HG02870 (cell line): ENCODE measurements at regions not wholly inside any gene's neighbourhood (a gene's known extent, or its start where the extent isn't known, plus 50 kb on each side); places are given as distances from the start of the nearest gene placed in this dataset.

Source experiments
- ATAC-seq: cut with Tn5 transposase; IDR thresholded peaks from one replicate; pipeline ENCODE4 v1.9.1; 2021; ENCODE audit warnings: mild to moderate bottlenecking, moderate library complexity; ENCODE audit not compliant: unreplicated experiment

DNA sequence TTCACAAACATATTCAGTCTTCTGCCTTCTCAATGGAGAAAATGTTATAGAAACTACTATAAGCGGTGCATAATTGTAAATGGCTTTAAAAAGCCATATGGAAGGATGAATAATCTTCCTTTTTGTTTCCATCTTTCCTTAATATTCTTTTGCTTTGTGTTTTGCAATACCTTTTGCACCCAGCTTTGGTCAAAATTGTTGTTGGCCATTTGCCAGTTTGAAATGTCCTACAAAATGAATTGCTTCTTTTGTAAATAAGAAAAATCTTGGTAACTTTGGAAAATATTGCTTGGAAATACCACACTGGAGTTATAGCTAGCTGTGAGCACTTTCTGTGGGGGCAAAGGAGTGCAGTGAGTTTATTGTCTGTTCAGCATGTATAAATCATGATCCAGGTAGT is 93.5 kb upstream of the NR2F2 start:
- no peak for ATAC-seq

GRCh38 chr15:96242761-96243160 is 87.7 kb upstream of the NR2F2 start:
- no peak for ATAC-seq

DNA sequence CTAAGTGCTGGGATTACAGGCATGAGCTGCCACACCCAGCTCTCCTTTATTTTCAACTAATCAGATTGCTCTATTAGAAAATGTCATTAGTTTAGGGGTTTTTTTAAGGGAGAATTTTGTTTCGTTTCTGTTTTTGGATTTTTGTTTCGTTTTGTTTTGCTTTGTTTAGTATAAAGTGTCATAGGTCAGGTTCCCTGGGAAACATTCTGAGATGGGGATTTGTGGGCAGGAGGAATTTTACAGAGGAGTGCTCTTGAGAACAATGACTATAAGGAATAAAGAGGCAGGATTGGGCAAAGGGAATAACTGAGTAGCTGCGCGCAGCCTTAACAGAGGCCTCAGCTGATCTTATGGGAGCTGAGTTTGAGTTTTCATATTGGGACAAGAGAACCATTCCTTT is 86.8 kb upstream of the NR2F2 start:
- no peak for ATAC-seq

DNA sequence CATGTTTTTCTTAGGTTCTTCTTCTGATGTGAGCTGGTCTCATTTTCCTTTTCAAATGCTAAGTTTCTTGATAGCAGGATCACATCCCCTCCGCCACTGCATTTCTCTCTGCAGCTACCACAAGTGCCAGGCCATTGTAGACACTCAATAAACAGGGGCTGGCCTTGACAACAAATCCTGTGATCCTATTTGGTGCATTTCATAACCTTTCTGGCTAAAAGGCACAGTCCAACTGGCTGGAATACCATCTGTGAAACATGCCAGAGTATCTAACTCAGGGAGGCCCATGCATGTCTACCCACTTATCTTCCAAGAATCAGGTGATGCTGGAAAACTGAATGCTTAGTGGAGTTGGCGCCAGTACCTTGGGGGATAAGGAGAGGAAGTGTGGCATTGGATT is 85.2 kb upstream of the NR2F2 start:
- no peak for ATAC-seq

DNA sequence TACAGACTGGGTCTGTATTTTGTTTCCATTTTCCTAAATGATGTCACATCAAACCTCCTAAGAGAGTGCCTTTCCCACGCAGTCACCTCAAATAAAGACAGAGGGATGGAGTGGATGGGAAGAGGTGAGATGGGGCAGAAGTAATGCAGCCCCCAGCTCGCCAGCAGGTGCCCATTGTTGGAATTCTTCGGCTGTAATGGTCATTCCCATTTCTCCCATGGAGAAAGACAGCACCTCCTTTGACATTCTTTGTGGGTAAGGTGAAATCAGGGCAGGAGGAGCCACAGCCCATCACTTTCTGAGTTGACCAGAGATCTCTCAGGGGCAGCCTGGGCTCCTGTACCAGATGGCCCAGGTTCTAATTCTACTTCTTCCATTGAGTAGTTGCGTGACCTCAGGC is 84.4 kb upstream of the NR2F2 start:
- ATAC-seq = no peak

DNA sequence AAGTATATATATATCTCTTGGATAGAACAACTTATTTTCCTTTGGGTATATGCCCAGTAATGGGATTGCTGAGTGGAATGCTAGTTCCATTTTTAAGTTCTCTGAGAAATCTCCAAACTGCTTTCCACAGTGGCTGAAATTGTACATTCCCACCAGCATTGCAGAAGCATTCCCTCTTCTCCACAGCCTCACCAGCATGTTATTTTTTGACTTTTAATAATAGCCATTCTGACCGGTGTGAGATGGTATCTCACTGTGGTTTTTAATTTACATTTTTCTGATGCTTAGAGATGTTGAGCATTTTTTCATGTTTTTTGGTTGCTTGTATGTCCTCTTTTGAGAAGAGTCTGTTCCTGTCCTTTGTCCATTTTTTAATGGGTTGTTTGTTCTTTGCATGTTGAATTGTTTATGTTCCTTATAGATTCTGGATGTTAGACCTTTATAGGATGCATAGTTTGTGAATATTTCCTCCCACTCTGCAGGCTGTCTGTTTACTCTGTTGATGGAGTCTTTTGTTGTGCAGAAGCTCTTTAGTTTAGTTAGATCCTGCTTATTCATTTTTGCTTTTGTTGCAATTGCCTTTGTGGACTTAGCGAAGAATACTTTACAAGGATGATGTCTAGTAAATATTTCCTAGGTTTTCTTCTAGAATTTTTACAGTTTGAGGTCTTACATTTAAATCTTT is 82.7 kb upstream of the NR2F2 start:
- no peak for ATAC-seq

DNA sequence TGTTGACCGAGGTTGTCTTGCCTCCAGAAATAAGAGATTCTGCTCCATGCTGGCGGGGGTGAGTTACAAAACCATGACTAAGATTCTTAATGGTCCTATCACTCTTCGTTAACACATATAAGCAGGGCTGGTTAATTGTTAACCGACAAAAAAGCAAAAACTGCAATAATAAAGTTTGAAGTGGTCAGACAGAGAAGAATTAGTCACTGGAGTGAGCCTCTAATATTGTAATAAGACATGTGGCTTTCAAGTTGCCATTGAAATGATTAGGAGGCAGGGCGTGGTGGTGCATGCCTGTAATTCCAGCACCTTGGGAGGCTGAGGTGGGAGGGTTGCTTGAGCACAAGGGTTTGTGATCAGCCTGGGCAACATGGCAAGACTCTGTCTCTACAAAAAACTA is 78.4 kb upstream of the NR2F2 start:
- ATAC-seq = no peak

DNA sequence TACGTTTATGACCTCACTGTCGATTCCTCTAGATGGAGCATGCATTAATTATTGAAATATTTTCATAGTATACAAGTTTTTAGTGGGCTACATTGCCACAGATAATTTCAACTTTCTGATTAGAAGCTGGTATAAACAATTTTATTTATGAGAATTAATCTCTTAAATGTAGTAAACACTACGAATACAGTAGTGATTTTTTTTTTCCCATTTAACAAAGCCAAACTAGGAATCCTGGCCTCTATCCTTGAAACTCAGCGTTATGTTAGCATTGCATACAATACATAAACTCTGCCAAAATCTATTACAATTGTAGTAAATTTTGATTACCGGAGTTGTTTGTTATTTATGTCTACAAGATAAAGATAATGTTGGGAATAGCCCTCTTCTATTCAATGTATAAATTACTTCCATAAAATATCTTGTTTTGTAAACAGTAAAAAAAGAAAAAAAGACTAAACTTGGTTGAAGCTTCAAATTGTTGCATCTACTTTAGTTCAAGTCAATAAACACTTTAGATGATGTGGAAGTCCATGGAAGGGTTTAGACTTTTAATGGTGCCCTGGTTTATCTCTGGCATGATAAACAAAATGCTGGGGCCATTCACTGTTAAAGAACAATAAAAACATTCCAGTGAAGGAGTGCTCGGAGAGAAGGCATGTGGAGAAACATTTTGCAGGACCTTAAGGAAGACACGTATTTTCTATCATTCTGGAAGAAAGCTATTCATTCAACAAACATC is 77.3 kb upstream of the NR2F2 start:
- no peak for ATAC-seq

DNA sequence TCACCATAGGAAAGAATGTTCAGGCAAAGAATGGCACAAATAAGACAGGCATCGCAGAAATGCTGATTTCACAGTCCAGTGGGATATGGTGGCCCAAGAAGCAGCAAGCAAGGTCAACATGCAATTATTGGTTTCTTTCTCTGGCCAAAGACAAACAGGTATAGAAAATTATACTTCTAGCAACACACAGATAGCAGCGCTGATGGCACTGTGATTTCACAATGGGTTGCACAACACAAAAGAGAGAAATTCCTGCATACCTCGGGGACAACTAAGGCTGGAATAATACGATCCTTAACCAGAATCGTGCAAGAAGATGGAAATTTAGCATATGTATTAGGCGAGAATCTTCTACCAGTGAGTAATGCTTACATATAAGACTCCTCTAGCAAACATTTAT is 76.3 kb upstream of the NR2F2 start:
- no peak for ATAC-seq

DNA sequence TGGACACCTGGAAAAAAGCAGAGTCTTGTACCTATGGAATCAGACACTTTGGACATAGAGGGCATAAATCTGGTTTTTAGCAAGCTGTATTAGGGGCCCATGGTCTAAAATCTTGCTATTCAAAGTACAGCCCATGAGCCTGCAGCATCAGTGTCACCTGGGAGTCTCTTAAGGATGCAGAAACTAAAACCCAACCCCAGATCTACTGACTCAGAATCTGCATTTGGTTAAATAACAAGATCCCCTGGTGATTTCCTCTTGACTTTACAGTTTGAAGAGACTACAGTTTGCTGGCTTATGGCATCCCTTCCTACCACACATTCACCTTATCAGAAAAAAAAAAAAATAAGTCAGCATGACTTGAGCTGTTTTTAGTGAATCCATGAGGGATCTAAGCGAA is 74.9 kb upstream of the NR2F2 start:
- no peak for ATAC-seq

- ATAC-seq = peak; percentile 77
Measured at GRCh38 chr15:96261575-96262034, 68.9 kb upstream of the NR2F2 start.

DNA sequence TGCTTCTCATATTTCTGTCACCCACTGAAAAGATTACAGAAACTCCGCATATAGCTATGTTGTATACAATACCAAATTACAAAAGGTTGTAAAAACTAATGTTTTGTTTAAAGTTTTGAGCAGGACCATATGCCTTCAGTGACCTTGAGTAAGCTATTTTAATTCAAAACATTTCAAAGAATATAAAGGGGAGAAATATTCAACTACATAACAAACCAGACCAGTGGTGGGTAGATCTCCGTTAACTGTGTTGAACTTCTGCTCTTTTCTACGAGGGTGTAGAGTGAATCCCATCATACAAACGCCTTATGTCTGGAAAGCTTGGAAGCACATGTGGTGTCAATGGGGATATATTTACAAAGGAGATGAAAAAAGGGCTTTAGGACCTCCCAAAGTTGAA is 68.4 kb upstream of the NR2F2 start:
- ATAC-seq = no peak

GRCh38 chr15:96262549-96263489 is 67.7 kb upstream of the NR2F2 start:
- ATAC-seq = no peak

- no peak for ATAC-seq
Measured at GRCh38 chr15:96264351-96264798, 66.1 kb upstream of the NR2F2 start.

GRCh38 chr15:96264801-96265515 is 65.5 kb upstream of the NR2F2 start:
- no peak for ATAC-seq

GRCh38 chr15:96266456-96266855 is 64.0 kb upstream of the NR2F2 start:
- no peak for ATAC-seq

- no peak for ATAC-seq
Measured at GRCh38 chr15:96267463-96267862, 63.0 kb upstream of the NR2F2 start.

GRCh38 chr15:96268442-96269204 is 61.9 kb upstream of the NR2F2 start:
- no peak for ATAC-seq

- no peak for ATAC-seq
Measured at GRCh38 chr15:96270581-96271172, 59.8 kb upstream of the NR2F2 start.

- ATAC-seq = no peak
Measured at GRCh38 chr15:96272427-96272826, 58.1 kb upstream of the NR2F2 start.
